ENCODE measurements at regions not wholly inside any gene's neighbourhood (a gene's known extent, or its start where the extent isn't known, plus 50 kb on each side); places are given as distances from the start of the nearest gene placed in this dataset.

- no peak overlapping the region for H3K27ac ChIP-seq
- TF ChIP-seq CTCF (IDR thresholded peaks at IDR 0.05): no peak
- no peak for TF ChIP-seq ZFX (IDR thresholded peaks at IDR 0.05; ENCODE audit: borderline replicate concordance)
Observed at GRCh38 chr2:11007331-11008264, 95.9 kb downstream of the KCNF1 start.

GRCh38 chr2:11008773-11009172 is 97.0 kb downstream of the KCNF1 start:
- no peak for TF ChIP-seq ZFX (IDR thresholded peaks at IDR 0.05; ENCODE audit: borderline replicate concordance)
- no peak for TF ChIP-seq CTCF (IDR thresholded peaks at IDR 0.05)
- no peak overlapping the region for H3K27ac ChIP-seq

GRCh38 chr2:11009176-11009575 is 97.4 kb downstream of the KCNF1 start:
- TF ChIP-seq ZFX (IDR thresholded peaks at IDR 0.05; ENCODE audit: borderline replicate concordance) (no peak), CTCF (IDR thresholded peaks at IDR 0.05) (no peak)
- no peak overlapping the region for H3K27ac ChIP-seq

- TF ChIP-seq ZFX (IDR thresholded peaks at IDR 0.05; ENCODE audit: borderline replicate concordance) (no peak), CTCF (IDR thresholded peaks at IDR 0.05) (no peak)
- no peak overlapping the region for H3K27ac ChIP-seq
Observed at GRCh38 chr2:11009891-11010290, 98.2 kb downstream of the KCNF1 start.

- H3K27ac ChIP-seq: no peak overlapping the region
- no peak for TF ChIP-seq CTCF (IDR thresholded peaks at IDR 0.05)
- TF ChIP-seq ZFX (IDR thresholded peaks at IDR 0.05; ENCODE audit: borderline replicate concordance): no peak
Observed at GRCh38 chr2:11011359-11011758, 99.6 kb downstream of the KCNF1 start.

- TF ChIP-seq CTCF (IDR thresholded peaks at IDR 0.05): no peak
- TF ChIP-seq ZFX (IDR thresholded peaks at IDR 0.05; ENCODE audit: borderline replicate concordance): no peak
- H3K27ac ChIP-seq: no peak overlapping the region
Observed at GRCh38 chr2:11012131-11012693, 100.5 kb downstream of the KCNF1 start.

- no peak for TF ChIP-seq ZFX (IDR thresholded peaks at IDR 0.05; ENCODE audit: borderline replicate concordance)
- no peak for TF ChIP-seq CTCF (IDR thresholded peaks at IDR 0.05)
- H3K27ac ChIP-seq: no peak overlapping the region
Observed at GRCh38 chr2:11013196-11013595, 101.5 kb downstream of the KCNF1 start.
